ENCODE measurements at regions not wholly inside any gene's neighbourhood (a gene's known extent, or its start where the extent isn't known, plus 50 kb on each side); places are given as distances from the start of the nearest gene placed in this dataset.

- H3K27me3 ChIP-seq (ENCODE audit: insufficient read depth, low read length) = no peaks in the 10 kb centered on the region
- H3K4me3 ChIP-seq (ENCODE audit: low read length) = no peak overlapping the region
- no peaks in the 10 kb centered on the region for H3K4me1 ChIP-seq (ENCODE audit: insufficient read depth, low read length)
- no peaks in the 10 kb centered on the region for H3K36me3 ChIP-seq (ENCODE audit: insufficient read depth, low read depth, low read length)
- no peak overlapping the region for H3K9ac ChIP-seq (ENCODE audit: low read depth, low read length)
- no peaks in the 10 kb centered on the region for H3K9me3 ChIP-seq (ENCODE audit: insufficient read depth, low read depth, low read length)
- no peak overlapping the region for H3K27ac ChIP-seq (ENCODE audit: low read length)
Observed at GRCh38 chr3:40725031-40725430, 200.3 kb downstream of the ZNF621 start.

- H3K9me3 ChIP-seq (ENCODE audit: insufficient read depth, low read depth, low read length) = peaks cover 3% of the 10 kb centered on the region; the same call in 1 of the 2 replicates
- H3K27me3 ChIP-seq (ENCODE audit: insufficient read depth, low read length) = no peaks in the 10 kb centered on the region
- H3K4me1 ChIP-seq (ENCODE audit: insufficient read depth, low read length) = no peaks in the 10 kb centered on the region
- no peak overlapping the region for H3K9ac ChIP-seq (ENCODE audit: low read depth, low read length)
- no peak overlapping the region for H3K4me3 ChIP-seq (ENCODE audit: low read length)
- no peak overlapping the region for H3K27ac ChIP-seq (ENCODE audit: low read length)
- no peaks in the 10 kb centered on the region for H3K36me3 ChIP-seq (ENCODE audit: insufficient read depth, low read depth, low read length)
Observed at GRCh38 chr3:40731445-40731844, 206.7 kb downstream of the ZNF621 start.

- Histone ChIP-seq H3K27ac (ENCODE audit: low read length) (no peak overlapping the region), H3K4me1 (ENCODE audit: insufficient read depth, low read length) (no peaks in the 10 kb centered on the region; the same call in 1 of the 2 replicates), H3K9ac (ENCODE audit: low read depth, low read length) (no peak overlapping the region), H3K27me3 (ENCODE audit: insufficient read depth, low read length) (no peaks in the 10 kb centered on the region), H3K36me3 (ENCODE audit: insufficient read depth, low read depth, low read length) (no peaks in the 10 kb centered on the region), H3K4me3 (ENCODE audit: low read length) (no peak overlapping the region), H3K9me3 (ENCODE audit: insufficient read depth, low read depth, low read length) (no peaks in the 10 kb centered on the region)
Observed at GRCh38 chr3:40736943-40737342, 212.2 kb downstream of the ZNF621 start.

GRCh38 chr3:40737343-40737742 lies 212.6 kb downstream of the ZNF621 start:
- Histone ChIP-seq H3K4me3 (ENCODE audit: low read length) (no peak overlapping the region), H3K9ac (ENCODE audit: low read depth, low read length) (no peak overlapping the region), H3K4me1 (ENCODE audit: insufficient read depth, low read length) (no peaks in the 10 kb centered on the region; the same call in 1 of the 2 replicates), H3K36me3 (ENCODE audit: insufficient read depth, low read depth, low read length) (no peaks in the 10 kb centered on the region), H3K9me3 (ENCODE audit: insufficient read depth, low read depth, low read length) (no peaks in the 10 kb centered on the region), H3K27me3 (ENCODE audit: insufficient read depth, low read length) (no peaks in the 10 kb centered on the region), H3K27ac (ENCODE audit: low read length) (no peak overlapping the region)

DNA sequence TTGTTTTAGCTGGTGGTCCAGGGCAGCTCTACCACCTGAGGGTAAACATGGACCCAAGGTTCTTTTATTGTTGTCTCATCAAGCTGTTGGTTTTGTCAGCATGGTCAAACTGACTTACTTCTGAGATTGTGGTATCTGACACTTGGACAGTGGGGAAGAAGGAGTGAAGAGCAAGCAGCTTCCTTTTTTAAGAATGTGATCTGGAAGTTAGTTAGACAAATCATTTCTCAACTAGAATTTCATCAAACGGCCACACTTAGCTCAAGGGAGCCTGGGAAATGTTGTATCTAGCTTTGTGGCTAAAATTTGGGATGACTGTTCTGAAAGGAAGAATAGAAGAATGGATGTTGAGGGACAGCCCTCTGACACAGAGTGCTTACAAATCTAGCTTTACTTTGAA lies 215.2 kb downstream of the ZNF621 start:
- Histone ChIP-seq H3K27ac (ENCODE audit: low read length) (no peak overlapping the region), H3K9me3 (ENCODE audit: insufficient read depth, low read depth, low read length) (no peaks in the 10 kb centered on the region), H3K36me3 (ENCODE audit: insufficient read depth, low read depth, low read length) (no peaks in the 10 kb centered on the region)

GRCh38 chr3:40741729-40742128 lies 217.0 kb downstream of the ZNF621 start:
- H3K27me3 ChIP-seq (ENCODE audit: insufficient read depth, low read length) = no peaks in the 10 kb centered on the region
- H3K36me3 ChIP-seq (ENCODE audit: insufficient read depth, low read depth, low read length) = no peaks in the 10 kb centered on the region
- H3K27ac ChIP-seq (ENCODE audit: low read length) = no peak overlapping the region
- no peaks in the 10 kb centered on the region; the same call in 1 of the 2 replicates for H3K4me1 ChIP-seq (ENCODE audit: insufficient read depth, low read length)
- H3K4me3 ChIP-seq (ENCODE audit: low read length) = no peak overlapping the region
- H3K9me3 ChIP-seq (ENCODE audit: insufficient read depth, low read depth, low read length) = no peaks in the 10 kb centered on the region
- H3K9ac ChIP-seq (ENCODE audit: low read depth, low read length) = no peak overlapping the region

More for the DNA sequence above, 215.2 kb downstream of the ZNF621 start:
- Histone ChIP-seq H3K4me3 (ENCODE audit: low read length) (no peak overlapping the region), H3K9ac (ENCODE audit: low read depth, low read length) (no peak overlapping the region), H3K4me1 (ENCODE audit: insufficient read depth, low read length) (no peaks in the 10 kb centered on the region; the same call in 1 of the 2 replicates), H3K27me3 (ENCODE audit: insufficient read depth, low read length) (no peaks in the 10 kb centered on the region)

DNA sequence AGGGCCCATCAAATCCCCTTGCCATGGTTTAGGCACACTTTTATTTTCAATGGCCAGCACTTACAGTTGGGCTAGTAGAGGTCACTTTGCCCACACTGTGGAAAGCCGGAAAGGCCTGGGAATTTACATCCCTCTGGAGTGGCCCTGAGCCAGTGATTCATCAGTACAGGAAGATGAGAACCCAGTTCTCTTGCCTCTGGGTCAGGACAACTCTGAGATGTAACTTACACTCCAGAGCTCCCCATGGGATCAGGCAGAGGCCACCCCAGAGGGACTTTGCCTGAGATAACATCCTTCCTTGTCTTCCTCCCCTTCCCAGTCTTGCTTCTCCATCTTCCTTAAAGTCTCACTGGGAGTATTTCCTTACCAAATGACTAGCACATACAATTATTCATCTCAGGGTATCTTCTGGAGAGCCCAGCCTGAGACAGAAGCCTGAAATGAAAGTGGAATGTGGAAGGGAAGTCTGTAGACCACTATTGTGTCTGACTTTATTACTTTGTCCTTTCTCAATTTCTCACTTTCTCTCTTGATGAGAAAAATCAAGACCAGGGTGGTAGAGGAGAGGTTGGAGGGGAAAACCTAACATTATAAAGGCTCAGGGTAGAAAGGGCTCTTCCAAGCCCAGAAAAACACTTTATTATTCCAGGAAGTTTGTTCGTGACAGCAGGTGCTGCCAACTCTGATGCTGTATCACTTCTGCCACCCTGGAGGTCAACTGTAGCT lies 220.8 kb downstream of the ZNF621 start:
- no peaks in the 10 kb centered on the region for H3K9me3 ChIP-seq (ENCODE audit: insufficient read depth, low read depth, low read length)
- no peaks in the 10 kb centered on the region for H3K27me3 ChIP-seq (ENCODE audit: insufficient read depth, low read length)
- H3K4me3 ChIP-seq (ENCODE audit: low read length) = no peak overlapping the region
- no peak overlapping the region for H3K9ac ChIP-seq (ENCODE audit: low read depth, low read length)
- H3K4me1 ChIP-seq (ENCODE audit: insufficient read depth, low read length) = peaks cover 4% of the 10 kb centered on the region; the same call in 1 of the 2 replicates
- H3K27ac ChIP-seq (ENCODE audit: low read length) = no peak overlapping the region
- H3K36me3 ChIP-seq (ENCODE audit: insufficient read depth, low read depth, low read length) = no peaks in the 10 kb centered on the region

- Histone ChIP-seq H3K4me1 (ENCODE audit: insufficient read depth, low read length) (0 out of 2 replicates have a peak, but pooled peaks cover 4% of the 10 kb centered on the region), H3K9ac (ENCODE audit: low read depth, low read length) (no peak overlapping the region), H3K4me3 (ENCODE audit: low read length) (no peak overlapping the region), H3K36me3 (ENCODE audit: insufficient read depth, low read depth, low read length) (no peaks in the 10 kb centered on the region), H3K27ac (ENCODE audit: low read length) (no peak overlapping the region), H3K27me3 (ENCODE audit: insufficient read depth, low read length) (no peaks in the 10 kb centered on the region), H3K9me3 (ENCODE audit: insufficient read depth, low read depth, low read length) (no peaks in the 10 kb centered on the region)
Observed at GRCh38 chr3:40751666-40752065, 226.9 kb downstream of the ZNF621 start.

DNA sequence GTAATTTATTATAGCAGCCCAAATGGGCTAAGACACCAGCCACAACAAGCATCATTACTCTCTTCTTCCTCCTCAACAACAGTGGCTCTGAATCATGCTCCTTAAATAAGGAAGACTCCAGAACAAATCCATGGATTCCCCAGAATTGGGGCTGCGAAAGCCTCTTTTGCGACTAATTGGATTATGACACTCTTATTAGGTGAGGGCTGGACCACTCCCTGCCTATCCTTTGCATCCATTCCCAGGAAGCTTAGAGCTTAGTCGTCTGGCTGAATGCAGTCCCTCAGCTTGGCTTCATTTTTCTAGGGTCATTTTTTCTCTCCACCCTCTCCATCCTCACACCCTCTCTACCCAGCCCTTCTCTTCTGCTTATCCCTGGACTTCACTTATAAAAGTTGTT lies 227.7 kb downstream of the ZNF621 start:
- H3K4me3 ChIP-seq (ENCODE audit: low read length) = no peak overlapping the region
- no peaks in the 10 kb centered on the region for H3K36me3 ChIP-seq (ENCODE audit: insufficient read depth, low read depth, low read length)
- H3K27me3 ChIP-seq (ENCODE audit: insufficient read depth, low read length) = no peaks in the 10 kb centered on the region
- 0 out of 2 replicates have a peak, but pooled peaks cover 4% of the 10 kb centered on the region for H3K4me1 ChIP-seq (ENCODE audit: insufficient read depth, low read length)
- H3K9me3 ChIP-seq (ENCODE audit: insufficient read depth, low read depth, low read length) = no peaks in the 10 kb centered on the region
- no peak overlapping the region for H3K27ac ChIP-seq (ENCODE audit: low read length)
- H3K9ac ChIP-seq (ENCODE audit: low read depth, low read length) = no peak overlapping the region

DNA sequence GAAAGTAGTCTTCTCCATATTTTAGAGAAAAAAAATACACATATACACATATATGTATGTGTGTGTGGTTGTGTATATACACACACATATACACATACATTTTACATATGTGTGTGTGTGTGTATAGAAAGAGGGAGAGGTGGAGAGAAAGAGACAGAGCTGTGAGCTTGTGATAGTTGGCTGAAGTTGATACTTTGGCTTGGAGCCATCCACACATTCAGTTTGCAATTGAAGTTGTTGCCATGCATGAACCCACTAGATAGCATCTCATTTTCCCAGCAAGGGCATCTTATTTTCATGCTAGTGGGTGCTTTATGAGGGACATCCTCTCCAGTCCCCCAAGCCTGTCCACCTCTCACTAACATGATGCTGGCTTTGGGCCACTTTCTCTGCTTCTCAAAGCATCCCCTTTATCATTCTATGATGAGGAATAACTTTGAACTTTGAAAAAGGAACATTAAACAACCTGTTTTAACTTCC lies 228.6 kb downstream of the ZNF621 start:
- H3K36me3 ChIP-seq (ENCODE audit: insufficient read depth, low read depth, low read length) = no peaks in the 10 kb centered on the region
- no peaks in the 10 kb centered on the region for H3K27me3 ChIP-seq (ENCODE audit: insufficient read depth, low read length)
- no peak overlapping the region for H3K9ac ChIP-seq (ENCODE audit: low read depth, low read length)
- H3K9me3 ChIP-seq (ENCODE audit: insufficient read depth, low read depth, low read length) = no peaks in the 10 kb centered on the region
- no peak overlapping the region for H3K27ac ChIP-seq (ENCODE audit: low read length)
- 0 out of 2 replicates have a peak, but pooled peaks cover 4% of the 10 kb centered on the region for H3K4me1 ChIP-seq (ENCODE audit: insufficient read depth, low read length)
- no peak overlapping the region for H3K4me3 ChIP-seq (ENCODE audit: low read length)

DNA sequence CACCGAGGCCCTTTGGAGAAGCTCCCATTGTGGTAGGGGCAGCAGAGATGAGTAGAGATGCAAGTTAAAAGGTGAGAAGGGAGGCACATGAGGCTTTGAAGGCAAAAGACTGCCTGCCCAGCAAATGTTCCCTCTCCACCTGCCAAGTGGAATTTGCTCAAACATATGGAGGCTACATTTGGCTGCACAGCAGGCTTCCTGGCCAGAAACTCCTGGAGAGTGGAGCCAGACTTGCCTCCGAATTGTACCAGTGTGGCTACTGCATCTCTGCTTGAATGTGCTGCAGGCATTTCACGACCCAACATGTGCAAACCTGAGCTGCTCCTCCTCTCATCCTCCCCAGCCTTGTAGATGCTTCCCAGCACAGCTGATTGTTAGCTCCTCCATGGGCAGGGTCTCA lies 229.2 kb downstream of the ZNF621 start:
- Histone ChIP-seq H3K36me3 (ENCODE audit: insufficient read depth, low read depth, low read length) (no peaks in the 10 kb centered on the region), H3K4me1 (ENCODE audit: insufficient read depth, low read length) (no peaks in the 10 kb centered on the region), H3K27me3 (ENCODE audit: insufficient read depth, low read length) (no peaks in the 10 kb centered on the region), H3K27ac (ENCODE audit: low read length) (no peak overlapping the region), H3K9ac (ENCODE audit: low read depth, low read length) (no peak overlapping the region), H3K4me3 (ENCODE audit: low read length) (no peak overlapping the region), H3K9me3 (ENCODE audit: insufficient read depth, low read depth, low read length) (no peaks in the 10 kb centered on the region)

GRCh38 chr3:40754994-40755393 lies 230.2 kb downstream of the ZNF621 start:
- no peaks in the 10 kb centered on the region for H3K36me3 ChIP-seq (ENCODE audit: insufficient read depth, low read depth, low read length)
- no peaks in the 10 kb centered on the region for H3K9me3 ChIP-seq (ENCODE audit: insufficient read depth, low read depth, low read length)
- no peaks in the 10 kb centered on the region for H3K4me1 ChIP-seq (ENCODE audit: insufficient read depth, low read length)
- H3K27me3 ChIP-seq (ENCODE audit: insufficient read depth, low read length) = no peaks in the 10 kb centered on the region
- H3K4me3 ChIP-seq (ENCODE audit: low read length) = no peak overlapping the region
- no peak overlapping the region for H3K9ac ChIP-seq (ENCODE audit: low read depth, low read length)
- no peak overlapping the region for H3K27ac ChIP-seq (ENCODE audit: low read length)

Measured in iPS-20b (cell line).